ENCODE measurements at regions not wholly inside any gene's neighbourhood (a gene's known extent, or its start where the extent isn't known, plus 50 kb on each side); places are given as distances from the start of the nearest gene placed in this dataset.

- Histone ChIP-seq H3K4ac (ENCODE audit: low read depth, low read length) (no peak overlapping the region), H3K23me2 (ENCODE audit: insufficient read length, low read depth, low read length, poor library complexity, severe bottlenecking) (no peaks in the 10 kb centered on the region), H2BK12ac (ENCODE audit: insufficient read length, low read depth, low read length) (no peak overlapping the region), H3K27me3 (ENCODE audit: insufficient read depth, low read length) (no peaks in the 10 kb centered on the region; the same call in 1 of the 2 replicates), H3K79me2 (ENCODE audit: insufficient read depth, low read length) (no peaks in the 10 kb centered on the region), H3K14ac (ENCODE audit: insufficient read depth, low read length) (no peak overlapping the region), H4K8ac (replicated peaks; ENCODE audit: insufficient read length, low read depth, low read length) (no peak overlapping the region), H2BK15ac (ENCODE audit: low read depth, low read length) (no peak overlapping the region), H2BK120ac (ENCODE audit: low read depth, low read length, poor library complexity, severe bottlenecking) (no peak overlapping the region), H3K18ac (ENCODE audit: insufficient read length, low read depth, low read length) (no peak overlapping the region), H3K27ac (ENCODE audit: insufficient read length, low read depth, low read length) (no peak overlapping the region), H4K5ac (ENCODE audit: insufficient read length, low read depth, low read length) (no peak overlapping the region), H3K79me1 (ENCODE audit: insufficient read depth, low read depth, low read length, poor library complexity, severe bottlenecking) (no peaks in the 10 kb centered on the region), H3T11ph (ENCODE audit: low read length) (no peak overlapping the region), H2BK5ac (ENCODE audit: insufficient read length, low read length) (no peak overlapping the region), H4K91ac (ENCODE audit: insufficient read length, low read depth, low read length) (no peak overlapping the region), H4K20me1 (ENCODE audit: control insufficient read depth, insufficient read depth, insufficient read length) (no peaks in the 10 kb centered on the region), H3K23ac (ENCODE audit: insufficient read length, low read depth, low read length) (no peak overlapping the region), H2AFZ (ENCODE audit: low read length) (no peak overlapping the region), H3K4me2 (ENCODE audit: insufficient read depth, insufficient read length, low read length) (no peak overlapping the region), H2AK5ac (ENCODE audit: insufficient read length, low read length) (no peak overlapping the region), H3K9ac (ENCODE audit: extremely low read depth, insufficient read length, low read length) (no peak overlapping the region), H3K56ac (ENCODE audit: insufficient read length, low read depth, low read length) (no peak overlapping the region), H3K9me3 (ENCODE audit: control insufficient read depth, low read depth, low read length) (no peaks in the 10 kb centered on the region), H2BK20ac (ENCODE audit: low read depth, low read length, poor library complexity, severe bottlenecking) (no peak overlapping the region), H3K4me1 (ENCODE audit: insufficient read depth, low read length) (no peaks in the 10 kb centered on the region)
- TF ChIP-seq CTCF (conservative IDR thresholded peaks at IDR 0.05): no peak
- Mint-ChIP-seq H3K27me3 (ENCODE audit: low read depth) (no peaks in the 10 kb centered on the region; the same call in 1 of the 2 replicates), H3K9me3 (no peaks in the 10 kb centered on the region), H3K4me1 (peaks cover 14 to 15% of the 10 kb centered on the region in 2 experiments), H3K4me3 (no peak overlapping the region), H3K36me3 (ENCODE audit: insufficient read depth in 1 of 3, low read depth in 3 of 3) (no peaks in the 10 kb centered on the region; a peak in 1 of 7 replicates), H3K27ac (no peak overlapping the region)
- no CpG with 5 or more reads among the region's 1 CpG for WGBS (ENCODE audit: extremely low coverage, insufficient read length, low lambda C conversion rate)
- DNase-seq: no peak
Observed at GRCh38 chr2:204298404-204298803, 246.9 kb upstream of the PARD3B start.

Measured in H9 (cell line).